NCI-H1092 treated with DMSO at 0.1 percent for 48 hours (cell line): ENCODE measurements at regions not wholly inside any gene's neighbourhood (a gene's known extent, or its start where the extent isn't known, plus 50 kb on each side); places are given as distances from the start of the nearest gene placed in this dataset.
A peak's percentile ranks its signal among the peaks of the same experiment; 100 is the strongest.

Experiments used
- DNase-seq: peaks from one replicate; lab custom pipeline; 2025; lab: John Stamatoyannopoulos, UW

- DNase-seq = no peak
Observed at GRCh38 chr1:170316270-170316669, 170.5 kb downstream of the NTMT2 start.

DNA sequence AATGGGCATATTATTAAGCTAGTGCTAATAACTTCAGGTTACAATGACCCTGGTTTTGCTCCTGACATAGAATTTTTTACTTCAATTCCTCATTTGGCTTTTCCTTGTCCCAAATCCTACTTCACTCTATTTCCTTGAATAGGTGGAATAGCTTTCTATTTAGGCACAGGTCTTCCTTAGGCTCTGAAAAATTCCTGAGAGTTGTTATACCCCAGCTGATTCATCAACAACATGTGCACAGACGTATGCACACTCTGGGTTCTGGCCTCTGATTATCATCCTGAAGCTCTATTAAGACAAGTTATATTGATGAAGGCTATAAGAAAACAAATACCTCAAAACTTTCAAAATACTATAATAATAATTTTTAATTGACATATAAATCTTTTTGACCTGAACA lies 172.4 kb downstream of the NTMT2 start:
- DNase-seq = no peak

- no peak for DNase-seq
Observed at GRCh38 chr1:170318736-170319135, 173.0 kb downstream of the NTMT2 start.

GRCh38 chr1:170321113-170321512 lies 175.4 kb downstream of the NTMT2 start:
- DNase-seq = no peak

GRCh38 chr1:170326186-170326585 lies 180.4 kb downstream of the NTMT2 start:
- no peak for DNase-seq

DNA sequence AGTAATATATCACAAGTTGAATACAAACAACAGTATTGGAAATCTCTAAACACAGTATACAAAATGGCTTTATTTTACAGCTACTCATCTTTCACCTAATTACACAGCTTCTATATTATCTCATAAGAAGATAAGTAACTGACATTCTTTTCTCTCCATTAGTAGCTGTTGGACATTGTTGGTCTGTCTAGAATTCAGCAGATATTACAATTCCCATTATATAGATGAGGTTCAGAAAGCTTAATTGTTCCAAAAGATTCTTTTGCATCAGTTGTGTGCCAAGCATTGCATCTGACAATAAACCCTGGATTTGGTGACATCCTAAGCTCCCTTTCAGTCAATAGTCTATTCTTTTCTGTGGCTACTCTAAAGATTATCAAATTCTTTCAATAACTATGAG lies 187.0 kb downstream of the NTMT2 start:
- DNase-seq = no peak

DNA sequence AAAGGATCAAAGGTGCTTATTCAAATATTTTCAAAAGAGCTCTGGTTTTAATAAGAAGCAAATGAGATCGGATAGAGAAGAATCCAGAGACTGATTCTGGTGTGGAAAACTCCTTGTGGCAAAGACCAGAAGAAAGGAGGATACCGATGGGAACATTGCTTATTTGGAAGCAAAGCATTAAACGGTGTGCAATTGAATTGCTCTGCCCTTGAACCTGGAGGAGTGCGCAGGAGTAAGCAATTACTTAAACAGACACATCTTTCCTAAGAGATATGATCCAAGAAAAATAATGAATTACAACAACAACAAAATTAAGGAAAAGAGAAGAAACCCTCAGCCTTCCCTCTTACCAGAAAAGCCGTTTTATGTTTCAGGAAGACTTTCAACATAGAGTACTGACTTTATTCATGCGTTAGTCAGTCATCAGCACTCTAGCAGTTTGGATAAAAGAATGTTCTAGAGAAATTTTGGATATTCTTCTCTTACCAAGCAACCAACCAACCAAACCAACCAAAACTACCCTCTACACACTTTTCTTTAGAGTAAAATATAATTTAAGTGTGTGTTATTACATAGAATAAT lies 191.7 kb downstream of the NTMT2 start:
- DNase-seq = no peak

DNA sequence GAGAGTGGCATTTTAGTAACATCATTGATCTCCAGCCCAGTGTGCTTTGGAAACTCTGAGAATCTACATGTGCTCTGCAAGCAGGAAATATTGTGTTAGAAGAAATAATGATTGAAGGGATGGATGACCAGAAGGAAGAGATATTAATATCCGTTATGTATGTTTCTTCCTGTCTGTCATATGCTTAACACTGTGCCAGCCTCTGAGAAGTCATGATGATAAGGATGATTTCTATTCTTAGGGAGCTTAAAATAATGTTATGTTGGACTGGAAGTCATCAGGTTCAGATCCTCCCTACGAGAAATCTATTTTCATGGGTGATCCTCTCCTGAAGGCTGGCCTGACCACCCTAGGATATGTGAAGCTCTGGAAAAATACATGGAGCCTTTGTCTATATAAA lies 192.4 kb upstream of the GORAB start:
- no peak for DNase-seq

DNA sequence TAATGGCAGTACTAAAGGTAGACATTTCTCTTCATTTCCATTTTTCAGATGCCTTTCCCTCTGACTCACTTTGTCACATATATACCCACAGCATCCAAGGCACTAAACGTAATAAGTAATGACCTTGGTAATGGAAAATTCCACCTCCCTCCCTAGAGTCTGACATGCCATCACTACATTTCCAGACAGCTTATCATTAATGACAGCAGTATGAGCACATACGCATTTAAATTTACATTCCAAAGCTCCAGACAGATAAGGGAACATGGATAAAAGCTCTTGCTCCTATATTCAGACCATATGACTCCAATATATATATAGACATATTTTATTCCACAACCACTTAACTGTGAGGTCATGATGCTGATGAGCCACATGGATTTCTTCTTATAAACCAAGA lies 191.7 kb upstream of the GORAB start:
- no peak for DNase-seq

GRCh38 chr1:170351366-170351946 lies 180.5 kb upstream of the GORAB start:
- peak; percentile 39 for DNase-seq

DNA sequence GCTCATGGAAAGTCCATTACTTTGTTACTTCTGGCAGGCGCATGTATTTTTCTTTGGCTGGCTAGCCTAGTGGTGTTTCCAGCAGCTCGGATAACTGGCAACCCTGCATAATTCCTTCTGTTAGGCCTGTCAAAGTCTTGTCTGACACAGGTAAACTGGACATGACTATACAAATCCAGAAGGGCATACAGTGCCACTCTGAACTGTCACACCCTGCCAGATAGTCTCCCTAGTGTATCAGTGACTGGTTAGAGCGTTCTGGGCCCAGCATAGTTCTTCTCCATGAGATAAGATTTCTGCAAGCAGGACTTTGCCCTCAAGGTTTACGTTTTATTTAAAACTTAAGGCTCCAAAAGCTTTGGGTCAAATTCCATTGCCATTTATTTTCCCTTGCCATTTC lies 177.7 kb upstream of the GORAB start:
- no peak for DNase-seq

DNA sequence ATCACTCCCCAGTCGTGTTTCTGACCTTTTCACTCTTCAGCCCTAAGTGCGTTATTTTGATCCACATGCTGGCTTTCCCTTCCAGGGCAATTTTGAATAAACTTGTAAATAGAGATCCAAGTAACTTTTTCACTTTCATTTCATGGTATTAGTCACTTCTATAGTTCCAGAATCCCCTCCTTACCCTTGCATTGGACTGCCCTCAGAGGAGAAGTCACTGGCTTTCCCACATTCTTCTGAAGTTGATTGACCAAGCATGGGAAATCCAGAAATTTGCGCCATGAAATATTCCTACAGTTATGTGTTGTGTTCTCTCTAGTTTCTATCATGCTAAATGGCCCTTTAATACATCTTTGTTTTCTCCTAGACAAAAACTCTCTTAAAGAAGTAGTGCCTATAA lies 177.3 kb upstream of the GORAB start:
- DNase-seq = no peak

DNA sequence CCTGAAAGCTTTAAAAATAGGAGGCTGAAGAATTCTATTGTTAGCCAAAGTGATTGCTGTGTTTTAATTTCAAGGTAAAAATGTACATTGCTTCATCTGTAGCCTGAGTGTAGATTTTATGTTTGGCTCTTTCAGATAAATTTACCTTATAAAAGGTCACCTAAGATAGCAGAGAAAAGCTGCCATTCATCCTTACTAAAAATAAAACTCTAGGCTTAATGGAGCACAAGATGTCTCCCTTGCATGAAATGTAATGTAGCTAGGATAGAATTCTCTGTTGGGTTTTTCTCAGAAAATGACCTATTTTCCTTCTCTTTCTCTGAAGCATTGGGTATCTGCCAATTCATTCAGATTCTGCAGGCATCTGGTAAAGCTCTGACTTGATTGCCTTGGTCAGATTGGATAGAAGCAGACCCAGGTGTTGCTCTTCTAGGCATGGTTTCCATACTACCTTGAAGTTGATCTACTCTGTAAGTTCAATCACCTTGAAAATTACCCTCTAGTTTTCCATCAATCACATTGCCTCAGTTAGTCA lies 176.6 kb upstream of the GORAB start:
- DNase-seq = no peak

- DNase-seq = no peak
Observed at GRCh38 chr1:170356585-170356984, 175.4 kb upstream of the GORAB start.

DNA sequence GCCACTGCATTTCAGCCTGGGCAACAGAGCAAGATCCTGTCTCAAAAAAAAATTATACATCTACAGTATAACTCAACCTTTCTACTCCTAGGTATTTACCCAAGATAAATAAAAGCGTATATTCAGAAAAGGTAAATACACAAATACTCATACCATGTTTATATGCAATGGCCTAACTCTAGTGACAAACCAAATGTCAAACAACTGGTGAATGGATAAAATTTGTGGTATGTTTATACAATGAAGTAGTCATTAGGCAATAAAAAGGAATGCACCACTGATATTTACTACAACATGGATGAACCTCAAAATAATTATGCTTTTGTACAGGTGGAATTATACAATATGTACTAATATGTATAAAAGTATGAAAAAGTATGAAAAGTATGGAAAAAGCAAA lies 174.2 kb upstream of the GORAB start:
- no peak for DNase-seq

GRCh38 chr1:170360601-170361000 lies 171.4 kb upstream of the GORAB start:
- DNase-seq = no peak

- DNase-seq = no peak
Observed at GRCh38 chr1:170365331-170365730, 166.6 kb upstream of the GORAB start.

GRCh38 chr1:170366980-170367379 lies 165.0 kb upstream of the GORAB start:
- DNase-seq = no peak

GRCh38 chr1:170367615-170368014 lies 164.4 kb upstream of the GORAB start:
- DNase-seq = no peak

DNA sequence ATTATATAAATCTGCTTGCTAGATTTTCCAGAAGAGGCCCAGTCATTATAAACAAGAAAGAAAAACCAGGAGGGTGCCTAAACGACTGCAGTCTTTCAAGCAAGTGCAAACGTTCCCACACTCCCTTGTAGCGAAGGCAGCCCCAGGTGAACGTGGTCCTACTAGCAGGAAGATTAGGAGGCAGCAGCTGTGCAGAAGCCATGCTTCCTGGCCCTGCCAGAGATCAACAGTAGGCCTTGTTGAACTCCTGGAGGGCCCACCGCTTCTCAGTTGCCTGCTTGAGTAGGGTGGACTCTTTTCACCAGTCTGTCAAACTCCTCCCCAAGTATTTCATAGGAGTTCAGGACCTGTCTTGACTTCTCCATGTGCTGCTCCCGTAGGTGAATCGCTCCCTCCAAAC lies 163.0 kb upstream of the GORAB start:
- no peak for DNase-seq

DNA sequence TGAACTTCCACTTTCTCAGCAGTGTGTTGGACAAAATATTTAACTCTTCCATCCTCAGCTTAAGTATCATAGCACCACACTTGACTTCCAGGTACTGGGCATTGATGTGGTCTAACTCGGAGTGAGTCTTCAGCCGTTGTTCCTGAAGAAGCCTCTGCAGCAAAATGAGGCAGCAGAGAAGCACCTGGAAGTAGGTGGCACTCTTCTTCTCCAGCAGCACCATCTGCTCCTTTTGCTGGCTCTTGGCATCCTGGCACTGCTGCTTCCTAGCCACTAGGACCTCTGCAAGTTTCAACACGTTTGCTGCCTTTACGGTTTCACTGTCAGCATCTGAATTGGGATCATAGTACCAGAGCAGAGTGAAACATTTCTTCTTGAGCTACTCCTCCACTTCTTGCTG lies 162.5 kb upstream of the GORAB start:
- DNase-seq = no peak

- DNase-seq = no peak
Observed at GRCh38 chr1:170370087-170370486, 161.9 kb upstream of the GORAB start.

DNA sequence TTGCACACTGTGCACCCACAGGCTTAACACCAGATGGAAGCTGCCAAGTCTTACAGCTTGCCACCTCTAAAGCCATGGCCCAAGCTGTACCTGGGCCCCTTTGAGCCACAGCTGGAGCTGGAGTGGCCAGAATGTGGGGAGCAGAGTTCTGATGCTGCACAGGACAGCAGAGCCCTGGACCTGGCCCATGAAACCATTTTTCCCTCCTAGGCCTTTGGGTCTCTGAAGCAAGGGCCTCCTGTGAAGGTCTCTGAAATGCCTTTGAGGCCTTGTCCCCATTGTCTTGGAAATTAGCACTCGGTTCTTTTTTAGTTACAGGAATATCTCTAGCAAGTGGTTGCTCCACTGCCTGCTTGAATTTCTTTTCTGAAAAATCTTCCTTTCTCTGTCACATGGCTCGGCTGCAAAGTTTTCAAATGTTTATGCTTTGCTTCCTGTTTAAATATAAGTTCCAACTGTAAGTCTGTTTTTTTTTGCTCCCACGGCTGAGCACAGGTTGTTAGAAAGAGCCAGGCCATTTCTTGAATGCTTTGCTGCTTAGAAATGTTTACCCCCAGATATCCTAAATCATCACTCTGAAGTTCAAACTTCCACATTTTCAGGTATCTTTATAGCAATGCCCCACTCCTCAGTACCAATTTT lies 156.8 kb upstream of the GORAB start:
- no peak for DNase-seq
